NCI-H69 (cell line): ENCODE measurements at regions not wholly inside any gene's neighbourhood (a gene's known extent, or its start where the extent isn't known, plus 50 kb on each side); places are given as distances from the start of the nearest gene placed in this dataset.
A peak's percentile ranks its signal among the peaks of the same experiment; 100 is the strongest.

Source experiments
- DNase-seq: peaks from one replicate; lab custom pipeline; 2025; lab: John Stamatoyannopoulos, UW

DNA sequence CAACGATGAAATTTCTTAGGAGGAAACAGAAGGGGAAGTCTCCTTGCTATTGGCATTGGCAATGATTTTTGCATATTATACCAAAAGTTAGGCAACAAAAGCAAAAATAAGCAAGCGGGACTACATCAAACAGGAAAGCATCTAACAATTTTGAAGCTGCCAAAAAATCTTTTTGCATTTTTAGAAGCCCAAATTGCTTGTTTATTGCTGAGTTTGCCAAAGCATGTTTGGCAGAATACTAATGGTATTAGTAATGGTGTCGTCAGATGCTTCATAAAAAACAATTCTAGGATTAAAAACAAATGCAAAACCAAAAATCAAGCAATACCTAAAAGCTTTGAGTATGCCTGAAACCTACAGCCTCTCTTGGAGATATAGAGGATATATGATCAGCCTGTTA is 80.0 kb downstream of the GALR1 start:
- DNase-seq: no peak

DNA sequence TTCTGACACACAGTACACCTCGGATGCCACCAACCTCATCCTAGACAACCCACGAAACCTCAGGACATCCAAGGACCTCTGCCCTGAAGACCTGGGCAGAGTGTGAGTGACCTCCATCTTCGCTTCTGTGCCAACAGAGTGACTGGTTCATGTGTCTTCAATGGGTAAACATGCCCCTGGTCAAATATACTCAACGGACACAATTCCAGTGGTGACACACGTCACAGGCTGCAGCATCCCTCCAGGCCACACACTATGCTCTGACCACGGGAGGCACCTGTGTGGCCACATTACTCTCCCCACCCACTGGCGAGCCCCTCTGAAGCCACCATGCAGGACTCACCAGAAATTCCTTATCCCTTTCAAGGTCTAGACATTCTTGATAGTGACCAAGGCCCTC is 85.2 kb downstream of the GALR1 start:
- DNase-seq: no peak

DNA sequence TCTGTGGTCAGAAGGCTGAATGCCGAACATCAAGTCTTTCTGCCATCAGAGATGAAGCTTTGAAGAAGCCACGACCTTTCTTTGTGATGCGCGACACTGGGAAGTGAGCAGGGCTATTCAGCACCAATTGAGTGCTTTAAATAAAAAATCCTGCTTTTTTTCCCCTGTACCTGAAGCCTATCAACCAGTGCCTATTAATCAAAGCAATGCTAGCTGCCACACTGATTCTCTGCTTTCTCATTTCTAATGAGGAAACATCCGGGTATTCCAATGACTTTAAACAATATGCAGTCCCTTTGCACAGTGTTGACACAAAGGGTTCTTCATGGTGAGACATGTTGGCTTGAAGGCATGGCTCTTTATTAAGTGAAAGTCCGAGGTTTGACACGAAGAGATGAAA is 88.0 kb downstream of the GALR1 start:
- DNase-seq: no peak

DNA sequence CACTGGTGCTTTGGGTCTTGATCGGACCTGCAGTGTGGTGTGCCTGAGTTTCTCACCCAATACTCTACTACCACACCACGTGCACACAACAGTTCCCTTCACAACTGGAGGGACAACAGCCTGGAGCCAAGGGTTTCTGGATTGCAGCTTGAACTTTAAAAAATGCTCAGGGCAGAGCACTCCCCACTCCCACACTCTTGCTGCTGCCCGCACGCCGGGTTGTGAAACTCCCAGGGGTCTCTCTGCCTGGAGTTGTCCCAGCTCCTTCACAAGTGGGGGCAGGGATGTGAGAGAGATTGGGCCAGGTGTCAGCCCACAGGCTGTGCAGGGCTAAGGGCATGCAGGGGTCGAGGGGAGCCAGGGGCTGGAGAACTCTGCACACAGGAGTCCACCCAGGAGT is 89.4 kb downstream of the GALR1 start:
- DNase-seq: no peak

DNA sequence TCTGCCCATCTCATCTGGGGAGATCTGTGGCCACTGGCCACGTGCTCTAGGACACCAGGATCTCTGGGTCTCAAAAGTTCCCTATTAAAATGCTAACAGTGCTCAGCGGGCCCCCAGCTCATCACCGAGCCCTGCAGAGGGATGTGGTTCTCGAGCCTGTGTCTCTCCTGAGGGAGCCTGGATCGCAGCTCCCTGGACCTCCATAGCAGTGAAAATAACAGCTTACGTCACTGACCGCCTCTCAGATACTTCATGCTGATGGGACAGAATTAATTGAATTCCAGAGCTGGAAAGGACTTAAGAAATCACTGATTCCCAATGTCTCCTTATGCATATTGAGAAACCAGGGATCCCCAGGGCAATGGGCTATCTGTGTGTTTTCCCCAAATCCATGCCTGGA is 90.0 kb downstream of the GALR1 start:
- DNase-seq: no peak

DNA sequence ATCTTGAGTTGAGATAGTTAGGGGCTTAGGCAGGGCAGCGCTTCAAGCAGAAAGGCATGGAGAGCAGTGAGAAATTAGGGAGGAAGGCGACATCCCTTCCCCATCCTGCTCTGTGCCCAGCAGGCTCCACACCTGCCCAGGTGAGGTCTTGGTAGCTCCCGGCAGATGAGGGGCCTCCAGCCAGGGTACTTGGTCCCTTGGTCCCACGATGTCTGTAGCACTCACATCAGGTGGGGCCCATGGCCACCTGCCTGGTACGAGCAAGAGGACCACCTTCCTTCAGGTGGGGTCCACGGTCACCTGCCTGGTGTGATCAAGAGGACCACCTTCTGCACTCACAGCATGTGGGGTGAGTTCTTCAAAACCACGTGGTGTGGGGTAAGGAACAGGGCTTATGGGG is 91.2 kb downstream of the GALR1 start:
- DNase-seq: no peak

DNA sequence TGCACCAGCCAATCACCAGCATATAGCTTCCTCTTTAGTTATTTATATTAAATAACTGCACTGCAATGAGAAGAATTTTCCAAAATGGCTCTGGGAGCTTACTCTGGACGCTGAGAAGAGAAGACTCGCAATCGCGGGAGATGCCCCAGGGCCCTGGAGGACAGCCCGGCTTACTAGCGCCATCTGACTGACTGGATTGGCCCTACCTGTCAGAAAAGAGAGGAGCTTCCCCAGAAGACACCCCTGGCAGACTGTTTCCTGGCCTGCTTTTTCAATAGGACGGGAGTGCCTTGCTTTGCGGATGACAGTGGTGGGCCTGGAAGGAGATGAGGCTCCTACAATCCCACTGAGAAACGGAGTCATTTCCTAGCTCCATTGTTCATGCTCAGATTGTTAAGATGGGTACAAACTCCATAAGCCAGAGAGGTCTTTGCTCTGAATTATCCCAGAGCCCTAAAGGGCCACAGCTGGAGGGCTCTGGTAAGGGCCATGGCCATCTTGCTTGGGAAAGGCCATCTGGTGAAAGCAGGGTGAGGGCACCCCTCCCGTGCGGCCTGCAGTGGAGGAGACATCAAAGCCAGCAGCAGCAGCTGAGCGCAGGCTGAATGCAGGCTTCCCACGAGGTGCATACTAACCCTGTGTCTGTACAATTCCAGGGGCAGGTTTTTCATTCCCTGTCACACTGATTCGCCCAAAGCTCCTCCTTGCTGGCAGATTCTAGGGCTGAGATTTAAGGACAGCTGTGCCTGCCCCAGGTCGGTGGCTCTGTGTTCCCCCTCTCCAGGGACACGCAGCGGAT is 92.1 kb downstream of the GALR1 start:
- no peak for DNase-seq

DNA sequence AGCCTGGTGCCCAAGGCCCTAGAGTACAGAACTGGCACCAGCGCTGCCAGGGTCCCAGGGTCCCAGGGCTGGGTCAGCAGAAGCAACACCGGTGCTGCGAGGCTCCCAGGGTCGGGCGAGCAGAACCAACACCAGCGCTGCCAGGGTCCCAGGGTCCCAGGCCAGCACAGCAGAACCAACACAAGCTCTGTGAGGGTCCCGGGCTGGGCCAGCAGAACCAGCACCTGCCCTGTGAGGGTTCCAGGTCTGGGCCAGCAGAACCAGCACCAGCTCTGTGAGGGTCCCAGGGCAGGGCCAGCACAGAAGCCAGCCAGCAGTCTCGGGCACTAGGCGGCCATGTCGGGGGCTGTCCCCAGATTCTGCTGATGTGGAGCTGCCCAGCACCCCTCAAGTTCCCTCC is 93.1 kb downstream of the GALR1 start:
- DNase-seq: no peak

DNA sequence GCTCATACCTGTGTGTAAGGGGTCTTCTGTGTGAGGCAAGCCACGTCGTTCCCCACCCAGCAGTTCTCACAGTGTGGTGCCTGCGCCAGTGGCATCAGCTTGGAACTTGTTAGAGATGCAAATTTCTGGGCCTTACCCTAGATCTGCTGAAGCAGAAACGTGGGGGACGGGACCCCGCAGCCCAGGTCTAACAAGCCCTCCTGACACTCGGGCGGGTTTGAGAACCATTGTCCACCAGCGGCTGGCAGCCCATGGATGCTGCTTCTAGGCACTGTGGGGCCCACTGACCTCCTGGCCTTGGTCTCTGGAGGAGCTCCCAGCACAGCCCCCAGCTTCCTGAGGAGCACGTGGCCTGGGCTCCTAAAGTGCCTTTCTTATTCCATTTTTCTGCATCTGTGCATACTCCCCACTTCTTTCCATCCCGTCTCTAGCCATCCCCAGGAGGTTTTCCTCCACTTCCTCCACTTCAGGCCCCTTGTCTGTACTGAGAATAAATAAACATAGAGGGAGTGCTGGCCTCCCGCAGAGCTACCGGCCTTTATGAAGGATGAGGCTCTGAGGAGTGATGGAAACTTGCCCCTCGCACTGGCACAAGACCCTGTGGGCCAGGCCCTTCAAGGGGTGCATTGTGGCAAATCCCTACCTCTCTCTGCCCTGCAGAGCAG is 94.3 kb downstream of the GALR1 start:
- no peak for DNase-seq

DNA sequence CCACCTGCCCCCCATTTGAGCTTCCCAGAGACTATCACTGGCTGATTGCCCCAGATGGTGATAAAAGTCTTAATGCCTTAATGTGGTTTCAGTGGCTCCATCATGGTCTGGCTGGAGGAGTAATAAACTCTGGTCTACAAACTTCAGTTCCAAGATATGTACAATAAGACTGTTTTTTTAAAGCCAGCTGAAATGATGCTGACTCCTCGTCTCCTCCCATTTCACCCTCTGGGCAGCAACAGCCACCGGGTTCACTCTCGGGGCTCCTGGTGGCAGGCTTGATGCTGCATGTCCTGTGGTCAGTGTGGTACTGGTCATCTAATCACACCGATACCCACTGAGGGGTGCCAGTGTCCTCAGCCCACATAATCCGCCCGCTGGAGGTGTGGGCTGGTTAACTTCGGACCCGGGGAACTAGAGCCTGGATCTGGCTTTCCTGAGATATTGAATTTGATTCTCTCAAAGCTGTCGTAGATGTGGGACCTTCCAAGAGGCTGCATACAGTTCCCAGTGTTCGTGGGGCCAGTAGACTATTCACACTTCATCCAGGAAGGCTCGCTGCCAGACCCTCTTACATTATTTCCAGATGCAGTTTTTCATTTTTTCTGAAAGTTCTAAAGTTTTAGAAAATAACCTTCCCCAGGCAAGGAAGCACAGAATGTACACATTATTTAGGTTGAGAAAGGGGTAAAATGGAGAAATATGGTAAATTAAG is 95.3 kb downstream of the GALR1 start:
- DNase-seq: no peak

DNA sequence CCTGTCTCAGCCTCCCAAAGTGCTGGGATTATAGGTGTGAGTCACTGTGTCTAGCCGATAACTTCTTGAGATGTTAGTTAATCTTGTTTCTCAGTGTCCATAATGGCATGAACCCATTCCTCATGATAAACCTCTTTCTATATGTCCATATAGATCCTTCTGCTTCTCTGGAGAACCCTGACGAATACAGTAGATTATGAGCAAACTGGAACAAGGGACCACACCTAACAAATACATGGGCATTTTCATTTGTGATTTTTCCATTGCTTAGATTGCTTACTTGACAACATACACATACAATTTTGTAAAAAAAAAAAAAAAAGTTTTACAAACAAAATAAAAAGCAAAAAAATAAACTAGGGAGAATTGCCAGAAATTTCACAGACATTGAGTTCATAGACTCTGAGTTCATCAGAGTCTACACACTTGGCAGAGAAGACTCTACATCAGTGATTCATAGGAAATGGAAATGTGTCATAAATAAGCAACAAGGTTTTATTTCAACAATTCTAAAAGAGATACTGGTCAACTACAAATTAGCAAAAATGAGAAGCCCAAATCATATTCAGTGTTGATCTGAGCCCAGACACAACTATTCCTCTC is 96.7 kb downstream of the GALR1 start:
- no peak for DNase-seq

DNA sequence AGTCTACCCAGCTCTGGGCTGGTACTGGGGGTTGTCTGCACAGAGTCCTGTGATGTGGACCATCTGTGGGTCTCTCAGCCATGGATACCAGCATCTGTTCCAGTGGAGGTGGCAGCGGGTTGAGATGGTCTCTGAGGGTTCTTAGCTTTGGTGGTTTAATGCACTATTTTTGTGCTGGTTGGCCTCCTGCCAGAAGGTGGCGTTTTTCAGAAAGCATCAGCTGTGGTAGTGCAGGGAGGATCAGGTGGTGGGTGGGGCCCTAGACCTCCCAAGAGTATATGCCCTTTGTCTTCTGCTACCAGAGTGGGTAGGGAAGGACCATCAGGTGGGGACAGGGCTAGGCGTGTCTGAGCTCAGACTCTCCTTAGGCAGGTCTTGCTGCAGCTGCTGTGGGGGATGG is 103.7 kb downstream of the GALR1 start:
- DNase-seq: peak; percentile 74

DNA sequence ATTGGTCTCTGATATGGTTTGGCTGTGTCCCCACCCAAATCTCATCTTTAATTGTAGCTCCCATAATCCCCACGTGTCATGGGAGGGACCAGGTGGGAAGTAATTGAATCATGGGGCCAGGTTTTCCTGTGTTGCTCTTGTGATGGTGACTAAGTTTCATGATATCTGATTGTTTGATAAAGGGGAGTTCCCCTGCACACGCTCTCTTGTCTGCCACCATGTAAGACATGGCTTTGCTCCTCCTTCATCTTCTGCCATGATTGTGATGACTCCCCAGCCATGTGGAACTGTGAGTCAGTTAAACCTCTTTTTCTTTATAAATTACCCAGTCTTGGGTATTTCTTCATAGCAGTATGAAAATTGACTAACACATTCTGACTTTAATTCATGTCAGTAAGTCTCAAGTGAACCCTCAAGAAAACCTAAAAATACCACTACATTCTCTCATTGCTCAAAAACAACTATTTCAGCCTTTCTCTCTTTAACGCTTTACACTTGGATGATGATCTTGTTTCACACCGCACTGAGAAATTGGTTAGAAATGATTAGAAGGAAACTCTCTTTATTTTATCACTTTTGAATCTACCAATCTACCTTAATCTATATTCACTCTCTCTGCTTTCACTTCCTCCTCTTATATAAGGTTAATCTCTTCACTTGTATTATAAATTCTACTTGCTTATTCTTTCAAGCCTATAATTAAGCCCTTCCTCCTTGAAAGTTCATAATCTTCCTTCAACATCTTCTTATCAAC is 110.1 kb downstream of the GALR1 start:
- no peak for DNase-seq

DNA sequence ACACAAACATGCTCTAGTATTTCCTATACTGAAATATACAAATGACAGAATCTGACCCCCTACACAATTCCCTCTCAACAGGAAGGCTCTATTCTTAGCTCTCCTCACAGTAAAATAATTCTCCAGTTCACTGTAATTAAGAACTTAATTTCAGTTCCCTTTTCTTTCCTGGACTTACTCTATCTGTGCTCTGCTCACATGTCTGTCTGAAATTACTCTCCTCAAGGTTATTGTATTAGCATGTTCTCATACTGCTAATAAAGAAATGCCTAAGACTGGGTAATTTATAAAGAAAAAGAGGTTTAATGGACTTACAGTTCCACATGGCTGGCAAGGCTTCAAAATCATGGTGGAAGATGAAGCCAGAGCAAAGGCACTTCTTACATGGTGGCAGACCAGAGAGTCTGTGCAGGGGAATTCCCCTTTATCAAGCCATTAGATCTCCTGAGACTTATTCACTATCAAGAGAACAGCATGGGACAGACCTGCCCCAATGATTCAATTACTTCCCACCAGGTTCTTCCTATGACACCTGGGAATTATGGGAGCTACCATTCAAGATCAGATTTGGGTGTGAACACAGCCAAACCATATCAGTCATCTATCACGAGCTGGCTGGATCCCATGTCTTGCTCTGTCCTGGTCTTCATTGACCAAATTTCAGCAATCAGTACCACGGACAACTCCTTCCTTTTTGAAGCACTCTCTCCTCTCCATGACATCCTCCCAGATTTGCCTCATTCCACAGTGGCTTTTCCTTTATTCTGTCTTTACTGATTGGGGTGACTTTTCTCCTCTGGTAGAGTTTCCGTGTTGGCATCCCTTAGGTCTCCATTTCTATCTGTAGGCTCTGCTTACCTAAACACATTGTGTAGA is 110.9 kb downstream of the GALR1 start:
- DNase-seq: no peak

DNA sequence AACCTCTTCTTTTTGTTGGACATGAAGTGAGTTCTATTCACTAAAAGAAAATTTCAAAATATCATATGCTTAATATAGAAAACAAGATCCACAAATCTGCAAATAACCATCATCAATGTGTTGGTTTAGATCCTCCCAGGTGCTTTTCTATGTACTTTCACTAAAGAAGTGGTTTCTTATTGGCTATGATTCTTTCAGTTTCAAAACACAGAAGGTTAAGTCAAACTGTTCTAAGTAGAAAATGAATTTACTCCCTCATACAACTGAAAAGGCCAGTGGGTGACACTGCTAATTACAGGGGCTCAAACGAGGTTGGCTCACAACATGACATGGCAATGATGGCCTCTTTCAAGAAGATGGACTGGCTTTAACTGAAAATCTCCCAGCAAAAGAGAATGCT is 111.7 kb downstream of the GALR1 start:
- no peak for DNase-seq

DNA sequence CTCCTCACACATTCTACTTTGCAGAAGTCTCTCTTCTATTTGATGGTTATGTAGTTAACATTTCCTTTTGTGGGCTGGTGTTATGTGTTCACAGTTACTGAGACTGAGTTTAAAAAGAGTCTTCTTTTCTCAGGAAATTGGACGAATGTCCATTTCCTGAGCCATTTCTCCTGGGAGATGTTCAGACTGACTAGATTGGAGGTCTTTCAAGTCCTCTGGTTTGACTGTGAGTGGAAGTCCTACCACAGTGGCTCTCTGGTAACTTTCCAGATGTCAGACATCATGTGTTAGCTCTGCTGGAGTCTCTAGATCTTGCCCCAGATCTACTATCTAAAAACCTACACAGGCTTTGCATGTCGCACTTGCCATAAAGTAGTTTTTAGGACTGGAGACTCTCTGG is 116.0 kb downstream of the GALR1 start:
- DNase-seq: no peak

DNA sequence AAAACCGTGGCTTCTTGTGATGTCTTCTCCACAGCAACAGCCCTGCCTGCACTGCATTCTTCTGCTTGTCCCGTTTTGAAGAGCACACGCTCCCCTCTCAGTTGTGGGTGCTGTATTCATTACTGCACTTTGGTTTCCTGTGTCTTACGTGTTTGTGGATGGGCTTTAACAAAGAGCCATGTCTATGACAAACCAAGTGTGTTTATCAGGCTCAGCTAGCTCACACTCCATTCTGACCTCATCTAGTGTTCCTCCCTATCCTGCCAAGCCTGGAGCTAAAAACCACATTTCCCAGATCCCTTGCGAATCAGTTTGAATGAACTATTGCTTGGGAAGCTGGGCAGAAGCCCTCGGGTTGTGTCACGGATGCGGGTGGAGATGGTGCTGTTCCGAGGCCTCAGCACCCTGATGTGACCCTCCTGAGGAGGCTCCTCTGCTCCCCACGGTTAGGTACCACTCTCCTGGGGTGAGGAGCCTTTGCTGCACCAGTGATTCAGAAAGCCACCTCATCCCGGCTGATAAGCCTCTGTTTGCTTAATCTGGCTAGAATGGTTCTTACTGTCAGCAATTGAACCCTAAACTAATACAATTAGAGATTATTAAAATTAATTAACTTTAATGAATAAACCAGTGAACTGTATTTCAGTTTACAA is 116.5 kb downstream of the GALR1 start:
- DNase-seq: peak; percentile 32

DNA sequence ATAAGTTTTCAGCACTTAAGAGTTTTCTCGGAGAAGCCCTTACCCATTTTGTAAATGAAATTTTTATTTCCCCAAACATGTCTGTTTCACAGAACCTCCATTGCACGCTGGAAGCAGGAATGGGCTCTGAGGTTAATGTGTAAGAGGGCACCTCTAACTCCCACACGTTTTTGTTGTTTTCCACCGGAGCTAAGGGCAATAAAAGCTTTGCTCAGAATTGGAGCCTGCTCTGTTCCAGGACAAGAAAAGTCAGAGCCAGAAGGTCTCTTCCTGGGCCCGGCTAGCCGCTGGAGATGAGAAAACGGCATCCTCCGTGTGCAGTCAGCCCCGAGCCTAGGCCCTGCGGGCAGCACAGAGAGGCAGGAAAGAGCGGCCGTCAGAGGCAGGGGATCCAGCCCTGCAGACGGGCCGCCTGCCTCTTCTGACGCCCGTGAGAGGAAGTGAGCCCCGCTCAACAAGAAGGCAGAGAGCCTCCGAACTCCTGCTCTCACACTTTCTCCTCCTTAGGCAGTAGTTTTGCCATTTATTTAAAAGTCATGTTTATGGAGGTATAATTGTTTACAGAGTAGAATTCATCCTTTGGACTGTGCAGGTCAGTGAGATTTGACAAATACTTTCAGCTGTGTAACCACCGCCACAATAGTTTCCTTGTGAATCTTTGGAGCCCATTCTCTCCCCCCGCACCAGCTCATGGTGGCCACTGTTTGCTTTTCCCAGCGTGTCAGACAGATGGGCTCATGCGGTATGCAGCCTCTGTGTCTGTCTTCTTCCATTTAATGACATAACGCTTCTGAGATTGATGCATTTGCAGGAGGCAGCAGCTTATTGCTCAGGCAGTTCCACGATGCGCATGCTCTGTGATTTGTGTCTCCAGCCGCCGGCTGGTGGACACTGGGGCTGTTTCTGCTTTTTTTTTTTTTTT is 117.3 kb downstream of the GALR1 start:
- peak; percentile 98 for DNase-seq

DNA sequence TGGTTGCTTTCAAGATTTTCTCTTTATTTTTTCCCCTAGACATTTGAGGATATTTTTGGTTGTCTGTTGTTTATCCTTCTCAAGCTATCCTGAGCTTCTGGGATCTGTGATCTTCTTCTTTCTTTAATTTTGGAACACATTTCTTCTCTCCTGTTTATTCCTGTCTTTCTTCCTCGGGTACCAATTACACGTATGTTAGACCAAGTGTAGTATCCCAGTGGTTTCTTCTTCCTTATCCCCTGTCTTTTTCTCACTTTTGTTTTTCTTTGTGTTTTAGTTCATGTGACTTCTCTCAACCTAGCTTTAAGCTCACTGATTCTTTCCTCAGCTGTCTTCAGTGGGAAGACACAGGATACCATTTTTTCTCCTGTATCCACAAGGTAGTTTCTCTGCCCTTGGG is 120.0 kb downstream of the GALR1 start:
- DNase-seq: no peak
